ENCODE measurements at regions not wholly inside any gene's neighbourhood (a gene's known extent, or its start where the extent isn't known, plus 50 kb on each side); places are given as distances from the start of the nearest gene placed in this dataset.

DNA sequence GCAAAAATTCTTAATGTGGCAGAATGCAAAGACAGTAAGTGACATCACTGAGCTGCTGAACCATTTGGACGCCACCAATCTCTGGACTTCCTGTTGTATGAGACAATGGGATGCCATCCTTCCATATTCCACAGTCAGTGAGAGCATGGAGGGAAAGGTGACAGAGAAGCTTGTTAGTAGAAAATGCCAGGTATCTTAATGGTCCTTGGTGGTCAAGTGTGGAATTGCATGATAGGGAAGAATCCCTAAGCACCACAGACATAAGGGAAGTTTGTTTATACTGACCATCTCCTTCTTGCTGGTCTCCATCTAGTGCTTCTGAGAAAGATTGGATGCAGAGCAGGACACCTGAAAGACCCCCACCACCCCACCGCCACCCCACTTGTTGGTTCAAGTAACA lies 1410.0 kb upstream of the TMEM132C start:
- H3K27ac ChIP-seq (ENCODE audit: low read depth in 2 of 2, low read length in 2 of 2), result no peak overlapping the region
- FAIRE-seq (no peak), DNase-seq (no peak)
- no peaks in the 10 kb centered on the region for H3K4me1 ChIP-seq (ENCODE audit: control insufficient read depth in 2 of 3, insufficient read depth in 2 of 3, low read depth in 1 of 3, low read length in 3 of 3)
- no peaks in the 10 kb centered on the region for H3K9me3 ChIP-seq (ENCODE audit: control insufficient read depth in 2 of 3, insufficient read depth in 1 of 3, low read length in 3 of 3)
- H3K27me3 ChIP-seq (ENCODE audit: control insufficient read depth, insufficient read depth, low read length), result no peaks in the 10 kb centered on the region
- intact Hi-C loops (cut with DNase I), result no loop called here
- H3K4me3 ChIP-seq (ENCODE audit: low read length in 3 of 3), result no peak overlapping the region
- TF ChIP-seq CTCF (IDR thresholded peaks at IDR 0.05; ENCODE audit: borderline replicate concordance, extremely low read depth, insufficient read depth), result no peak
- H3K36me3 ChIP-seq (ENCODE audit: control insufficient read depth in 2 of 3, insufficient read depth in 3 of 3, low read length in 3 of 3), result no peaks in the 10 kb centered on the region
- H3K9ac ChIP-seq (ENCODE audit: low read length in 3 of 3), result no peak overlapping the region

- intact Hi-C loops (cut with DNase I), result no loop called here
- DNase-seq (no peak), FAIRE-seq (no peak)
- no peaks in the 10 kb centered on the region for H3K4me1 ChIP-seq (ENCODE audit: control insufficient read depth in 2 of 3, insufficient read depth in 2 of 3, low read depth in 1 of 3, low read length in 3 of 3)
- H3K9me3 ChIP-seq (ENCODE audit: control insufficient read depth in 2 of 3, insufficient read depth in 1 of 3, low read length in 3 of 3), result no peaks in the 10 kb centered on the region
- H3K9ac ChIP-seq (ENCODE audit: low read length in 3 of 3), result no peak overlapping the region
- no peaks in the 10 kb centered on the region for H3K36me3 ChIP-seq (ENCODE audit: control insufficient read depth in 2 of 3, insufficient read depth in 3 of 3, low read length in 3 of 3)
- no peak overlapping the region for H3K27ac ChIP-seq (ENCODE audit: low read depth in 2 of 2, low read length in 2 of 2)
- H3K27me3 ChIP-seq (ENCODE audit: control insufficient read depth, insufficient read depth, low read length), result no peaks in the 10 kb centered on the region
- TF ChIP-seq CTCF (IDR thresholded peaks at IDR 0.05; ENCODE audit: borderline replicate concordance, extremely low read depth, insufficient read depth), result no peak
- no peak overlapping the region for H3K4me3 ChIP-seq (ENCODE audit: low read length in 3 of 3)
Measured at GRCh38 chr12:126858560-126858959, 1408.4 kb upstream of the TMEM132C start.

DNA sequence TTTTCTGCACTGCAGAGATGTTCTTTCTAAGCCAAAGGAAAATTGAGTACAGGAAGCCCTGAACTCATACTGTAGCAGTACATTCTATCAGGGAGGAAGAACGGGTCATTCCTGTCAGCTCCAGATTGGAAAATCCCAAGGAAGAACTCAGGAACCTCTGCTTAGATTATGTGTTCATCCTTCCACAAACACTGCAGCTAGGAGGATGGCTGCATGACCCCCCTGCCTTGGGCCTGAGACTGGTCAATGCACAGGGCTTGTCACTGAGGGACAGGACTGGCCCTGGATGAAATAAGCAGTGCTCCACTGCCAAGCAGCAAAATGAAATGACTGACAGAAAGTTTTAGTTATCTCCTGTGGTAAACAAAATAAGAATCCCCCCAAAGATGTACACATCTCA lies 1406.8 kb upstream of the TMEM132C start:
- no peak for FAIRE-seq
- Histone ChIP-seq H3K9me3 (ENCODE audit: control insufficient read depth in 2 of 3, insufficient read depth in 1 of 3, low read length in 3 of 3) (no peaks in the 10 kb centered on the region), H3K4me3 (ENCODE audit: low read length in 3 of 3) (no peak overlapping the region), H3K27me3 (ENCODE audit: control insufficient read depth, insufficient read depth, low read length) (no peaks in the 10 kb centered on the region), H3K4me1 (ENCODE audit: control insufficient read depth in 2 of 3, insufficient read depth in 2 of 3, low read depth in 1 of 3, low read length in 3 of 3) (no peaks in the 10 kb centered on the region), H3K36me3 (ENCODE audit: control insufficient read depth in 2 of 3, insufficient read depth in 3 of 3, low read length in 3 of 3) (no peaks in the 10 kb centered on the region), H3K27ac (ENCODE audit: low read depth in 2 of 2, low read length in 2 of 2) (no peak overlapping the region), H3K9ac (ENCODE audit: low read length in 3 of 3) (no peak overlapping the region)
- intact Hi-C loops (cut with DNase I), result no loop called here
- TF ChIP-seq CTCF (IDR thresholded peaks at IDR 0.05; ENCODE audit: borderline replicate concordance, extremely low read depth, insufficient read depth), result no peak
- no peak for DNase-seq

DNA sequence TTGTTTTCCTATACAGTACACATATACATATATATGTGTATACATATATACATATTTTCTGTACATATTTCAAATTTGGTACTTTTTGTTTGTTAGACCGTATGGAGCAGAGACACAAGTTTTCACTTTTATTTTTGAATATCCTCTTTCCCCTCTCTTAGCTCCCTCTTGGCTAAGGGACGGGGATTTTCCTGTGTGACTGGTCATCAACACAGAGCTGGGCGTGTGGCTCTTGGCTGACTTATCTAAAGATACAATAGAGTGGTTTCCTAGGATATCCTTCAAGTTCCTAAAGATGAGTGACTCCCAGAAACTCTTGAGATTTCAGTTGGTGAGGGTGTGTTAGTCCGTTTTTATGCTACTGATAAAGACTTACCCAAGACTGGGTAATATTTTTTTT lies 1404.5 kb upstream of the TMEM132C start:
- no peaks in the 10 kb centered on the region for H3K36me3 ChIP-seq (ENCODE audit: control insufficient read depth in 2 of 3, insufficient read depth in 3 of 3, low read length in 3 of 3)
- TF ChIP-seq CTCF (IDR thresholded peaks at IDR 0.05; ENCODE audit: borderline replicate concordance, extremely low read depth, insufficient read depth), result no peak
- FAIRE-seq (no peak), DNase-seq (no peak)
- no peak overlapping the region for H3K9ac ChIP-seq (ENCODE audit: low read length in 3 of 3)
- H3K4me3 ChIP-seq (ENCODE audit: low read length in 3 of 3), result no peak overlapping the region
- no peaks in the 10 kb centered on the region for H3K27me3 ChIP-seq (ENCODE audit: control insufficient read depth, insufficient read depth, low read length)
- no peak overlapping the region for H3K27ac ChIP-seq (ENCODE audit: low read depth in 2 of 2, low read length in 2 of 2)
- no peaks in the 10 kb centered on the region for H3K4me1 ChIP-seq (ENCODE audit: control insufficient read depth in 2 of 3, insufficient read depth in 2 of 3, low read depth in 1 of 3, low read length in 3 of 3)
- intact Hi-C loops (cut with DNase I), result no loop called here
- no peaks in the 10 kb centered on the region for H3K9me3 ChIP-seq (ENCODE audit: control insufficient read depth in 2 of 3, insufficient read depth in 1 of 3, low read length in 3 of 3)
